ENCODE measurements at regions not wholly inside any gene's neighbourhood (a gene's known extent, or its start where the extent isn't known, plus 50 kb on each side); places are given as distances from the start of the nearest gene placed in this dataset.

DNA sequence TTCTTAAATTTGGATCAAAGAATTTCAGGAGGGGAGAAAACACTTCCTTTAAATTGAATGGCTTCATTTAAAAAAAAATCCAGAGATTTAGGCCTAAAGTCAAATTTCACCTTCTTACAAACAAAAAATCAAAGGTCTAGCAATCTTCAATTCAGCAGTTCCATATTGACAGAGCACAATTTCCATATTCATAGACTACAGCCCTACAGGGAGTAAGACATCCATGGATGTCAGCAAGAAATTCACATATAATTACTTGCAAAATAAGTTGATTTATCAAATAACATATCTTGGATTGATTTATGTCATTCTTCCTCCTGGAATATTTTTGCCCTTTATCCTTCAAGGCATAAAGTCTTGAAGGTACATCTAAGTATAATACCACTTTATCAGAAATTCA, 103.4 kb downstream of the CNTN3 start:
- no peaks in the 10 kb centered on the region for H3K9me3 ChIP-seq (ENCODE audit: low read length)
- H3F3A ChIP-seq (ENCODE audit: insufficient read depth, low read length, poor library complexity, severe bottlenecking) = no peaks in the 10 kb centered on the region
- no peaks in the 10 kb centered on the region for H4K20me1 ChIP-seq (ENCODE audit: insufficient read depth)
- H3K4me2 ChIP-seq (ENCODE audit: low read length) = no peak overlapping the region
- peak overlapping the region; percentile 33 for H3K27ac ChIP-seq (ENCODE audit: low read length)
- no peak overlapping the region for H3K4me3 ChIP-seq (ENCODE audit: low read length)
- no peaks in the 10 kb centered on the region for H3K36me3 ChIP-seq (ENCODE audit: insufficient read depth, low read length)
- TF ChIP-seq EP300 (conservative IDR thresholded peaks at IDR 0.05; ENCODE audit: poor library complexity, severe bottlenecking) = peak; percentile 48
- TF ChIP-seq, protein P1, sequence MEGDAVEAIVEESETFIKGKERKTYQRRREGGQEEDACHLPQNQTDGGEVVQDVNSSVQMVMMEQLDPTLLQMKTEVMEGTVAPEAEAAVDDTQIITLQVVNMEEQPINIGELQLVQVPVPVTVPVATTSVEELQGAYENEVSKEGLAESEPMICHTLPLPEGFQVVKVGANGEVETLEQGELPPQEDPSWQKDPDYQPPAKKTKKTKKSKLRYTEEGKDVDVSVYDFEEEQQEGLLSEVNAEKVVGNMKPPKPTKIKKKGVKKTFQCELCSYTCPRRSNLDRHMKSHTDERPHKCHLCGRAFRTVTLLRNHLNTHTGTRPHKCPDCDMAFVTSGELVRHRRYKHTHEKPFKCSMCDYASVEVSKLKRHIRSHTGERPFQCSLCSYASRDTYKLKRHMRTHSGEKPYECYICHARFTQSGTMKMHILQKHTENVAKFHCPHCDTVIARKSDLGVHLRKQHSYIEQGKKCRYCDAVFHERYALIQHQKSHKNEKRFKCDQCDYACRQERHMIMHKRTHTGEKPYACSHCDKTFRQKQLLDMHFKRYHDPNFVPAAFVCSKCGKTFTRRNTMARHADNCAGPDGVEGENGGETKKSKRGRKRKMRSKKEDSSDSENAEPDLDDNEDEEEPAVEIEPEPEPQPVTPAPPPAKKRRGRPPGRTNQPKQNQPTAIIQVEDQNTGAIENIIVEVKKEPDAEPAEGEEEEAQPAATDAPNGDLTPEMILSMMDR (IDR thresholded peaks at IDR 0.05; ENCODE audit: poor library complexity, severe bottlenecking) = no peak
- no peaks in the 10 kb centered on the region for H3K79me2 ChIP-seq (replicated peaks; ENCODE audit: insufficient read depth, low read length)
- H3K27me3 ChIP-seq (ENCODE audit: insufficient read depth, low read depth, low read length) = no peaks in the 10 kb centered on the region
- H2AFZ ChIP-seq (ENCODE audit: low read depth, low read length) = no peak overlapping the region
- no peak overlapping the region for H3K9ac ChIP-seq (ENCODE audit: low read length)
- H3K9me2 ChIP-seq (ENCODE audit: insufficient read depth, low read length) = no peaks in the 10 kb centered on the region

GRCh38 chr3:74510261-74510818, 104.1 kb downstream of the CNTN3 start:
- H4K20me1 ChIP-seq (ENCODE audit: insufficient read depth) = no peaks in the 10 kb centered on the region
- H3K27ac ChIP-seq (ENCODE audit: low read length) = peak overlapping the region; percentile 33
- H3K4me3 ChIP-seq (ENCODE audit: low read length) = no peak overlapping the region
- H3F3A ChIP-seq (ENCODE audit: insufficient read depth, low read length, poor library complexity, severe bottlenecking) = no peaks in the 10 kb centered on the region
- H3K36me3 ChIP-seq (ENCODE audit: insufficient read depth, low read length) = no peaks in the 10 kb centered on the region
- TF ChIP-seq TAF1 (IDR thresholded peaks at IDR 0.05; ENCODE audit: low read depth) = no peak
- TF ChIP-seq RAD21 (conservative IDR thresholded peaks at IDR 0.05) = no peak
- no peak for TF ChIP-seq SMC3 (conservative IDR thresholded peaks at IDR 0.05; ENCODE audit: poor library complexity)
- no peak for TF ChIP-seq EP300 (conservative IDR thresholded peaks at IDR 0.05; ENCODE audit: poor library complexity, severe bottlenecking)
- TF ChIP-seq, protein P1 (IDR thresholded peaks at IDR 0.05; ENCODE audit: poor library complexity, severe bottlenecking) = no peak
- no peak for TF ChIP-seq MXI1 (conservative IDR thresholded peaks at IDR 0.05; ENCODE audit: poor library complexity, severe bottlenecking)
- H3K9me3 ChIP-seq (ENCODE audit: low read length) = no peaks in the 10 kb centered on the region
- no peaks in the 10 kb centered on the region for H3K79me2 ChIP-seq (replicated peaks; ENCODE audit: insufficient read depth, low read length)
- H3K4me2 ChIP-seq (ENCODE audit: low read length) = no peak overlapping the region
- H3K27me3 ChIP-seq (ENCODE audit: insufficient read depth, low read depth, low read length) = no peaks in the 10 kb centered on the region
- H3K9ac ChIP-seq (ENCODE audit: low read length) = no peak overlapping the region
- H2AFZ ChIP-seq (ENCODE audit: low read depth, low read length) = no peak overlapping the region
- H3K9me2 ChIP-seq (ENCODE audit: insufficient read depth, low read length) = no peaks in the 10 kb centered on the region

- Histone ChIP-seq H3K27me3 (ENCODE audit: insufficient read depth, low read depth, low read length) (no peaks in the 10 kb centered on the region), H3K4me3 (ENCODE audit: low read length) (no peak overlapping the region), H3K9me2 (ENCODE audit: insufficient read depth, low read length) (no peaks in the 10 kb centered on the region), H4K20me1 (ENCODE audit: insufficient read depth) (no peaks in the 10 kb centered on the region), H3K27ac (ENCODE audit: low read length) (no peak overlapping the region), H3F3A (ENCODE audit: insufficient read depth, low read length, poor library complexity, severe bottlenecking) (no peaks in the 10 kb centered on the region), H3K9ac (ENCODE audit: low read length) (no peak overlapping the region), H3K36me3 (ENCODE audit: insufficient read depth, low read length) (no peaks in the 10 kb centered on the region), H3K9me3 (ENCODE audit: low read length) (no peaks in the 10 kb centered on the region), H3K4me2 (ENCODE audit: low read length) (no peak overlapping the region), H3K79me2 (replicated peaks; ENCODE audit: insufficient read depth, low read length) (no peaks in the 10 kb centered on the region), H2AFZ (ENCODE audit: low read depth, low read length) (no peak overlapping the region)
- TF ChIP-seq, protein P2, sequence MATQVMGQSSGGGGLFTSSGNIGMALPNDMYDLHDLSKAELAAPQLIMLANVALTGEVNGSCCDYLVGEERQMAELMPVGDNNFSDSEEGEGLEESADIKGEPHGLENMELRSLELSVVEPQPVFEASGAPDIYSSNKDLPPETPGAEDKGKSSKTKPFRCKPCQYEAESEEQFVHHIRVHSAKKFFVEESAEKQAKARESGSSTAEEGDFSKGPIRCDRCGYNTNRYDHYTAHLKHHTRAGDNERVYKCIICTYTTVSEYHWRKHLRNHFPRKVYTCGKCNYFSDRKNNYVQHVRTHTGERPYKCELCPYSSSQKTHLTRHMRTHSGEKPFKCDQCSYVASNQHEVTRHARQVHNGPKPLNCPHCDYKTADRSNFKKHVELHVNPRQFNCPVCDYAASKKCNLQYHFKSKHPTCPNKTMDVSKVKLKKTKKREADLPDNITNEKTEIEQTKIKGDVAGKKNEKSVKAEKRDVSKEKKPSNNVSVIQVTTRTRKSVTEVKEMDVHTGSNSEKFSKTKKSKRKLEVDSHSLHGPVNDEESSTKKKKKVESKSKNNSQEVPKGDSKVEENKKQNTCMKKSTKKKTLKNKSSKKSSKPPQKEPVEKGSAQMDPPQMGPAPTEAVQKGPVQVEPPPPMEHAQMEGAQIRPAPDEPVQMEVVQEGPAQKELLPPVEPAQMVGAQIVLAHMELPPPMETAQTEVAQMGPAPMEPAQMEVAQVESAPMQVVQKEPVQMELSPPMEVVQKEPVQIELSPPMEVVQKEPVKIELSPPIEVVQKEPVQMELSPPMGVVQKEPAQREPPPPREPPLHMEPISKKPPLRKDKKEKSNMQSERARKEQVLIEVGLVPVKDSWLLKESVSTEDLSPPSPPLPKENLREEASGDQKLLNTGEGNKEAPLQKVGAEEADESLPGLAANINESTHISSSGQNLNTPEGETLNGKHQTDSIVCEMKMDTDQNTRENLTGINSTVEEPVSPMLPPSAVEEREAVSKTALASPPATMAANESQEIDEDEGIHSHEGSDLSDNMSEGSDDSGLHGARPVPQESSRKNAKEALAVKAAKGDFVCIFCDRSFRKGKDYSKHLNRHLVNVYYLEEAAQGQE (IDR thresholded peaks at IDR 0.05; ENCODE audit: borderline replicate concordance) = no peak
- no peak for TF ChIP-seq MXI1 (conservative IDR thresholded peaks at IDR 0.05; ENCODE audit: poor library complexity, severe bottlenecking)
- no peak for TF ChIP-seq POLR2AphosphoS5 (IDR thresholded peaks at IDR 0.05)
- no peak for TF ChIP-seq SMC3 (conservative IDR thresholded peaks at IDR 0.05; ENCODE audit: poor library complexity)
- no peak for TF ChIP-seq RAD21 (conservative IDR thresholded peaks at IDR 0.05)
- TF ChIP-seq, protein P1 (IDR thresholded peaks at IDR 0.05; ENCODE audit: poor library complexity, severe bottlenecking) = no peak
Observed at GRCh38 chr3:74507691-74508090, 106.8 kb downstream of the CNTN3 start.
